K562 (cell line): ENCODE measurements at regions not wholly inside any gene's neighbourhood (a gene's known extent, or its start where the extent isn't known, plus 50 kb on each side); places are given as distances from the start of the nearest gene placed in this dataset.

Experiments used
- ATAC-seq: fragments of 200-7000 bp; cut with Tn5 transposase; 3 replicates; pipeline ENCODE4 v1.9.1; 2020; ENCODE audit warnings: moderate library complexity
- BruUV-seq: library from RNA; stranded (reverse); fragments of 400-500 nt; replicated peaks from 2 replicates; lab custom pipeline; 2021; lab: Mats Ljungman, UMichigan
- CTCF ChIA-PET: fragments of 300-600 bp; formaldehyde crosslinking; extraction: SDS; loops from one replicate; lab custom pipeline; 2021; ENCODE audit warnings: low intra/inter-chr PET ratio; lab: Yijun Ruan, JAX
- POLR2A ChIA-PET: fragments of 300-600, 350-650 bp; sonication (Branson Sonifier 250); formaldehyde crosslinking; extraction: SDS; loops from one replicate; lab custom pipeline; 2021; ENCODE audit warnings: antibody characterized with exemption, inconsistent platforms; lab: Yijun Ruan, JAX
- DNase-seq, 4 experiments: peaks; one replicate each; pipeline versions ENCODE4 v3.0.0 to v3.0.0-alpha.2; 2011 to 2018; ENCODE audit warnings: low spot score in 3 of 4, mixed read lengths in 3 of 4; ENCODE audit errors: extremely low read depth in 1 of 4
- FAIRE-seq: peaks from 2 replicates; lab custom pipeline; 2011; peaks lifted over from hg19 to GRCh38; lab: Jason Lieb, UNC
- H2AFZ ChIP-seq: 2 replicates; pipeline ENCODE4 v1.6.0; 2011; ENCODE audit warnings: low read depth, low read length, control low read depth, inconsistent platforms
- H3K27ac ChIP-seq: fragments of 200-600 bp; 3 replicates; pipeline ENCODE4 v1.8.0; 2011; ENCODE audit warnings: low read depth, mild to moderate bottlenecking, control low read depth, inconsistent platforms, low read length, moderate library complexity, mixed read lengths; ENCODE audit errors: extremely low read depth
- H3K27me3 ChIP-seq, 2 experiments: fragments of 300-600 bp in 1 of 2; 2 replicates in 1 of 2; 3 replicates in 1 of 2; pipeline versions ENCODE4 v1.6.0 to v1.8.0; 2011; ENCODE audit warnings: inconsistent platforms in 2 of 2, low read length in 2 of 2, mild to moderate bottlenecking in 1 of 2, mixed read lengths in 1 of 2, moderate library complexity in 1 of 2; ENCODE audit not compliant: control insufficient read depth in 2 of 2, insufficient read depth in 2 of 2
- H3K36me3 ChIP-seq: fragments of 300-600 bp; 3 replicates; pipeline ENCODE4 v1.8.0; 2011; ENCODE audit warnings: mild to moderate bottlenecking, low read length, inconsistent platforms; ENCODE audit not compliant: control insufficient read depth, insufficient read depth
- H3K4me1 ChIP-seq, 2 experiments: fragments of 200-600 bp in 1 of 2; replicated peaks in 1 of 2; 2 replicates in 1 of 2; 3 replicates in 1 of 2; pipeline versions ENCODE4 v1.5.1 to v1.8.0; 2011; ENCODE audit warnings: inconsistent platforms in 2 of 2, low read length in 2 of 2, mild to moderate bottlenecking in 1 of 2, mixed read lengths in 1 of 2, moderate library complexity in 1 of 2; ENCODE audit not compliant: control insufficient read depth in 2 of 2, insufficient read depth in 2 of 2
- H3K4me2 ChIP-seq: 2 replicates; pipeline ENCODE4 v1.6.1; 2011; ENCODE audit warnings: low read length, control low read depth, inconsistent platforms, mixed read lengths; ENCODE audit not compliant: insufficient read depth
- H3K4me3 ChIP-seq: fragments of 200-600 bp; sonication (generic), shearing (Covaris generic); 2 replicates; pipeline ENCODE4 v1.5.1; 2016; ENCODE audit warnings: control low read depth, inconsistent platforms
- H3K79me2 ChIP-seq: fragments of 200-600 bp; 3 replicates; pipeline ENCODE4 v1.8.0; 2011; ENCODE audit warnings: low read length, inconsistent platforms; ENCODE audit not compliant: control insufficient read depth, insufficient read depth
- H3K9ac ChIP-seq, 2 experiments: 2 replicates each; pipeline versions ENCODE4 v1.6.0 to v1.6.1; 2011; ENCODE audit warnings: low read depth in 2 of 2, low read length in 2 of 2, control low read depth in 1 of 2, inconsistent platforms in 1 of 2, mild to moderate bottlenecking in 1 of 2, mixed read lengths in 1 of 2; ENCODE audit not compliant: insufficient read depth in 1 of 2
- H3K9me1 ChIP-seq: one replicate; pipeline ENCODE4 v1.6.0; 2011; ENCODE audit warnings: inconsistent platforms, mild to moderate bottlenecking, low read length, moderate library complexity; ENCODE audit not compliant: control insufficient read depth, insufficient read depth
- H3K9me3 ChIP-seq: replicated peaks from 2 replicates; pipeline ENCODE4 v1.5.1; 2011; ENCODE audit warnings: low read depth, low read length, inconsistent platforms; ENCODE audit not compliant: control insufficient read depth, insufficient read depth
- H4K20me1 ChIP-seq: replicated peaks from 2 replicates; pipeline ENCODE4 v1.6.1; 2011; ENCODE audit warnings: low read length, inconsistent platforms, mixed read lengths; ENCODE audit not compliant: control insufficient read depth, insufficient read depth
- E4F1 ChIP-seq: fragments of 250-450 bp; sonication (Bioruptor Pico); IDR thresholded peaks from 2 replicates; pipeline ENCODE4 v1.5.0; 2021; ENCODE audit warnings: mild to moderate bottlenecking, borderline replicate concordance
- ELF2 ChIP-seq: fragments of 250-450 bp; sonication (Bioruptor Pico); IDR thresholded peaks from 2 replicates; pipeline ENCODE4 v1.5.0; 2021; ENCODE audit warnings: mild to moderate bottlenecking
- FIP1L1 ChIP-seq: fragments of 200-400 bp; formaldehyde crosslinking; IDR thresholded peaks from 2 replicates; pipeline ENCODE4 v1.6.1; 2018; ENCODE audit warnings: mild to moderate bottlenecking, low read depth, low read length; ENCODE audit not compliant: poor library complexity, severe bottlenecking
- MBD2 ChIP-seq: sonication (generic); IDR thresholded peaks from 2 replicates; pipeline ENCODE4 v1.6.1; 2016; ENCODE audit warnings: low read depth, borderline replicate concordance
- MCM2 ChIP-seq: fragments of 450-650 bp; IDR thresholded peaks from 2 replicates; pipeline ENCODE4 v1.6.1; 2017; ENCODE audit warnings: low read depth, mild to moderate bottlenecking
- MTA2 ChIP-seq: fragments of 450-650 bp; IDR thresholded peaks from 2 replicates; pipeline ENCODE4 v1.6.1; 2016; ENCODE audit warnings: low read depth
- POLR2AphosphoS2 ChIP-seq: IDR thresholded peaks from 2 replicates; pipeline ENCODE4 v1.6.1; 2012; ENCODE audit warnings: low read length, improper control_type of control experiment
- RNF219 ChIP-seq: fragments of 250-450 bp; sonication (Bioruptor Pico); IDR thresholded peaks from 2 replicates; pipeline ENCODE4 v1.5.0; 2022; ENCODE audit warnings: mild to moderate bottlenecking
- SMARCE1 ChIP-seq: fragments of 450-650 bp; IDR thresholded peaks from 2 replicates; pipeline ENCODE4 v1.7.1; 2016; ENCODE audit warnings: mild to moderate bottlenecking
- TARDBP ChIP-seq: fragments of 450-650 bp; IDR thresholded peaks from 2 replicates; pipeline ENCODE4 v1.6.1; 2016
- TEAD2 ChIP-seq: fragments of 450-650 bp; IDR thresholded peaks from 2 replicates; pipeline ENCODE4 v1.6.1; 2016; ENCODE audit warnings: missing genetic modification characterization, control low read depth, missing compliant biosample characterization
- YBX1 ChIP-seq: fragments of 450-650 bp; IDR thresholded peaks from 2 replicates; pipeline ENCODE4 v1.7.1; 2016; ENCODE audit warnings: mild to moderate bottlenecking
- ZBTB7A ChIP-seq: IDR thresholded peaks from 2 replicates; pipeline ENCODE4 v1.6.1; 2011; ENCODE audit warnings: low read depth, mild to moderate bottlenecking, low read length, moderate library complexity, borderline replicate concordance; ENCODE audit not compliant: control insufficient read depth
- ZNF239 ChIP-seq: fragments of 250-450 bp; sonication (Bioruptor Pico); IDR thresholded peaks from 2 replicates; pipeline ENCODE4 v1.4.0; 2020; ENCODE audit warnings: mild to moderate bottlenecking
- ZNF766 ChIP-seq: fragments of 200-800 bp; sonication (Bioruptor generic); conservative IDR thresholded peaks from 2 replicates; pipeline ENCODE4 v1.6.1; 2016; ENCODE audit warnings: missing genetic modification characterization, missing compliant biosample characterization
- WGBS: fragments of 100-300 bp; shearing (Covaris generic); methylation state at CpG from one replicate; pipeline ENCODE4 v1.1.6; 2016; ENCODE audit warnings: low coverage, mixed read lengths; ENCODE audit not compliant: insufficient coverage; ENCODE audit errors: missing lambda C conversion rate; 5-methylcytosine and 5-hydroxymethylcytosine counted together
- in situ Hi-C: fragments of 300-500 bp; cut with MboI; formaldehyde crosslinking; loops from 4 replicates; pipeline ENCODE4 v1.15.0; 2018; ENCODE audit warnings: inconsistent platforms, mixed read lengths
- intact Hi-C: fragments of 100-400 bp; cut with micrococcal nuclease; formaldehyde crosslinking; loops from 2 replicates; pipeline ENCODE4 v1.14.2; 2022

GRCh38 chr2:4973973-4974372 lies 718.2 kb upstream of the SOX11 start:
- Histone ChIP-seq H3K36me3 (no peaks in the 10 kb centered on the region), H3K4me3 (no peak overlapping the region), H3K27me3 (no peaks in the 10 kb centered on the region), H3K9me3 (no peaks in the 10 kb centered on the region), H4K20me1 (no peaks in the 10 kb centered on the region), H3K4me2 (no peak overlapping the region), H3K9me1 (no peaks in the 10 kb centered on the region), H2AFZ (no peak overlapping the region), H3K9ac (no peak overlapping the region), H3K27ac (no peak overlapping the region), H3K4me1 (no peaks in the 10 kb centered on the region), H3K79me2 (no peaks in the 10 kb centered on the region)
- intact Hi-C loops = no loop called here
- TF ChIP-seq POLR2AphosphoS2 = no peak
- no peak for TF ChIP-seq ELF2 (CRISPR knock-in tag)
- no peak for TF ChIP-seq TEAD2 (tag)
- CTCF ChIA-PET = no interaction called here
- WGBS = 4% methylated on average over 2 of the region's 2 CpGs
- no peak for FAIRE-seq
- DNase-seq = no peak
- POLR2A ChIA-PET = no interaction called here
- no peak for ATAC-seq
- in situ Hi-C loops = no loop called here
- BruUV-seq = no TSS peak

- no peak overlapping the region for H3K27ac ChIP-seq
- no peak overlapping the region for H2AFZ ChIP-seq
- no peaks in the 10 kb centered on the region for H3K79me2 ChIP-seq
- no peak overlapping the region for H3K9ac ChIP-seq
- WGBS = 0% methylated on average over 7 of the region's 7 CpGs
- no peak overlapping the region for H3K4me3 ChIP-seq
- H3K9me3 ChIP-seq = no peaks in the 10 kb centered on the region
- no peaks in the 10 kb centered on the region for H3K9me1 ChIP-seq
- no peaks in the 10 kb centered on the region for H3K36me3 ChIP-seq
- ChIA-PET POLR2A (no interaction called here), CTCF (no interaction called here)
- DNase-seq (no peak), ATAC-seq (no peak), FAIRE-seq (no peak)
- BruUV-seq = no TSS peak
- no peaks in the 10 kb centered on the region for H4K20me1 ChIP-seq
- in situ Hi-C loops (no loop called here), intact Hi-C loops (no loop called here)
- no peaks in the 10 kb centered on the region for H3K4me1 ChIP-seq
- no peaks in the 10 kb centered on the region for H3K27me3 ChIP-seq
- no peak overlapping the region for H3K4me2 ChIP-seq
- no peak for TF ChIP-seq FIP1L1
- TF ChIP-seq TARDBP = no peak
- no peak for TF ChIP-seq SMARCE1
- no peak for TF ChIP-seq POLR2AphosphoS2
- TF ChIP-seq MTA2 = no peak
- no peak for TF ChIP-seq ZNF239 (CRISPR knock-in tag)
- no peak for TF ChIP-seq RNF219
- no peak for TF ChIP-seq ZBTB7A
- no peak for TF ChIP-seq MCM2
- no peak for TF ChIP-seq E4F1 (CRISPR knock-in tag)
- no peak for TF ChIP-seq MBD2
- no peak for TF ChIP-seq ZNF766 (CRISPR knock-in tag)
- TF ChIP-seq YBX1 = no peak
Observed at GRCh38 chr2:4976407-4976806, 715.8 kb upstream of the SOX11 start.
